ENCODE measurements at regions not wholly inside any gene's neighbourhood (a gene's known extent, or its start where the extent isn't known, plus 50 kb on each side); places are given as distances from the start of the nearest gene placed in this dataset.

GRCh38 chr3:26114851-26115250 is 325.0 kb downstream of the OXSM start:
- DNase-seq (ENCODE audit: low read depth in 1 of 2, low spot score in 2 of 2) = no peak
- Histone ChIP-seq H4K8ac (ENCODE audit: extremely low read depth, insufficient read depth, low read length) (no peak overlapping the region), H3K79me1 (ENCODE audit: low read depth, low read length) (no peaks in the 10 kb centered on the region), H3K79me2 (ENCODE audit: control insufficient read depth in 1 of 2, insufficient read depth in 2 of 2, low read length in 2 of 2) (no peaks in the 10 kb centered on the region), H3K4me3 (ENCODE audit: extremely low read depth in 1 of 4, insufficient read depth in 2 of 4, low read depth in 3 of 4, low read length in 4 of 4) (no peak overlapping the region), H3K36me3 (ENCODE audit: control insufficient read depth in 2 of 4, insufficient read depth in 4 of 4, low read length in 3 of 4) (no peaks in the 10 kb centered on the region), H4K20me1 (replicated peaks in 1 of 2; ENCODE audit: control insufficient read depth in 1 of 2, insufficient read depth in 2 of 2, low read length in 2 of 2) (no peaks in the 10 kb centered on the region), H3K23me2 (ENCODE audit: low read depth, low read length) (no peaks in the 10 kb centered on the region), H3K14ac (ENCODE audit: insufficient read length) (no peak overlapping the region), H3K4me1 (replicated peaks in 1 of 4; ENCODE audit: control insufficient read depth in 3 of 4, insufficient read depth in 4 of 4, low read length in 3 of 4) (peaks cover 0 to 4% (median 2%) of the 10 kb centered on the region in 4 experiments; a peak in 4 of 7 replicates), H3K27me3 (replicated peaks in 1 of 4; ENCODE audit: control insufficient read depth in 3 of 4, extremely low read depth in 1 of 4, insufficient read depth in 3 of 4, low read length in 3 of 4) (no peaks in the 10 kb centered on the region), H3K9me3 (ENCODE audit: insufficient read depth in 2 of 2, low read depth in 1 of 2, low read length in 1 of 2) (no peaks in the 10 kb centered on the region), H4K91ac (replicated peaks; ENCODE audit: insufficient read length, low read length) (no peak overlapping the region), H3K4me2 (ENCODE audit: insufficient read depth in 1 of 2, low read depth in 2 of 2, low read length in 2 of 2) (no peak overlapping the region), H2AFZ (ENCODE audit: low read length) (no peak overlapping the region), H2BK5ac (ENCODE audit: low read depth, low read length) (no peak overlapping the region), H3K27ac (ENCODE audit: low read depth, low read length) (no peak overlapping the region), H2BK12ac (ENCODE audit: low read depth, low read length) (no peak overlapping the region), H2AK5ac (ENCODE audit: low read depth, low read length) (no peak overlapping the region), H3K4ac (replicated peaks; ENCODE audit: insufficient read length, low read depth, low read length) (no peak overlapping the region), H3K23ac (ENCODE audit: insufficient read length) (no peak overlapping the region), H4K5ac (ENCODE audit: insufficient read length, low read depth, low read length) (no peak overlapping the region), H3K9ac (replicated peaks in 1 of 4; ENCODE audit: extremely low read depth in 1 of 4, low read depth in 3 of 4, low read length in 3 of 4) (no peak overlapping the region), H2BK20ac (ENCODE audit: low read length) (no peak overlapping the region), H2BK15ac (ENCODE audit: low read length) (no peak overlapping the region), H3K56ac (replicated peaks; ENCODE audit: insufficient read length, low read depth, low read length) (no peak overlapping the region), H3K18ac (ENCODE audit: extremely low read depth, low read length) (no peak overlapping the region), H2BK120ac (replicated peaks; ENCODE audit: low read depth, low read length) (no peak overlapping the region)
- CTCF ChIA-PET (ENCODE audit: partially characterized antibody) = no interaction called here
- no peak for TF ChIP-seq KDM1A (IDR thresholded peaks at IDR 0.05; ENCODE audit: borderline replicate concordance, low read length)
- TF ChIP-seq SAP30 (IDR thresholded peaks at IDR 0.05; ENCODE audit: insufficient read depth, insufficient replicate concordance, low read length) = no peak
- no peak for TF ChIP-seq POU5F1 (IDR thresholded peaks at IDR 0.05; ENCODE audit: low read depth, low read length)
- TF ChIP-seq RAD21 (IDR thresholded peaks at IDR 0.05 in 1 of 2, conservative IDR thresholded peaks at IDR 0.05 in 1 of 2; ENCODE audit: low read depth in 2 of 2, low read length in 2 of 2) = no peak
- TF ChIP-seq EP300 (IDR thresholded peaks at IDR 0.05; ENCODE audit: borderline replicate concordance in 1 of 2, low read depth in 2 of 2, low read length in 2 of 2) = no peak
- no peak for TF ChIP-seq RFX5 (IDR thresholded peaks at IDR 0.05; ENCODE audit: borderline replicate concordance, low read depth, low read length)
- 90 to 100% methylated on average over 1 of the region's 1 CpG for WGBS, 2 experiments (ENCODE audit: extremely low coverage in 1 of 2, insufficient coverage in 1 of 2, insufficient read length in 1 of 2, insufficient replicate concordance in 2 of 2, low coverage in 1 of 2, low lambda C conversion rate in 2 of 2, missing lambda C conversion rate in 1 of 2)
- POLR2A ChIA-PET (ENCODE audit: partially characterized antibody) = no interaction called here
- FAIRE-seq = no peak
